Brain microvascular endothelial cell (primary cell): ENCODE measurements at regions not wholly inside any gene's neighbourhood (a gene's known extent, or its start where the extent isn't known, plus 50 kb on each side); places are given as distances from the start of the nearest gene placed in this dataset.

ENCODE experiments used
- DNase-seq: peaks from one replicate; pipeline ENCODE4 v3.0.0-alpha.2; 2020
- H3K27ac ChIP-seq: fragments of 250-450 bp; sonication (Bioruptor Pico); 2 replicates; pipeline ENCODE4 v1.5.1; 2020; ENCODE audit warnings: mild to moderate bottlenecking, moderate library complexity
- H3K27me3 ChIP-seq: fragments of 250-450 bp; sonication (Bioruptor Pico); replicated peaks from 2 replicates; pipeline ENCODE4 v1.5.1; 2020; ENCODE audit warnings: mild to moderate bottlenecking
- H3K36me3 ChIP-seq: fragments of 250-450 bp; sonication (Bioruptor Pico); replicated peaks from 2 replicates; pipeline ENCODE4 v1.5.1; 2020; ENCODE audit warnings: mild to moderate bottlenecking
- H3K4me3 ChIP-seq: 2 replicates; pipeline ENCODE4 v1.5.1; 2011; ENCODE audit warnings: low read depth, mild to moderate bottlenecking, control low read depth, low read length, moderate library complexity
- in situ Hi-C: cut with HindIII; loops from 2 replicates; pipeline ENCODE4 v1.10.0; 2017; ENCODE audit warnings: low sequenced_read_pairs, low pct_ligation_motif_present
- TF ChIP-seq, protein P1 (sequence below): IDR thresholded peaks from 2 replicates; pipeline ENCODE4 v1.5.1; 2011; ENCODE audit warnings: low read depth, mild to moderate bottlenecking, moderate library complexity, low read length, control low read depth, inconsistent platforms; ENCODE audit errors: missing control alignments

DNA sequence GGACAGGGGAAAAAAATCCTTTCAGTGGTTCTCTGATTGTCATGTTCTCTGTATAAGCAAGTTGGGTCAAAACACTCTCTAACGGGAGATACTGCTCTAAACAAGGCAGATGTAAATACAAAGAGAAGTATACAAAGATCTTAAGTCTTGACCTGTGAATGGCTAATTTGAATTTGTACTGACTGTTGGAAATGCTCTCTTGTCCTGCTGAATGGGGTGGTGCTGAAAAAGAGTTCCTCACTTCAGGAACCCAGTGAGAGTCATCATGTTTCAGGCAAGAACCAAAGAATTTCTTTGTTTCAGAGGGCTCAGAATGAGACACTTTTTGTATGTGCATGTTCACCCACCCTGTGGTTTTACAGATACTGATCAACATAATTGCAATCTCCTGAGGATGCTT, 461.0 kb downstream of the NR2F1-AS1 start:
- no peak overlapping the region for H3K4me3 ChIP-seq
- DNase-seq: no peak
- no peaks in the 10 kb centered on the region for H3K36me3 ChIP-seq
- in situ Hi-C loops: no loop called here
- no peak overlapping the region for H3K27ac ChIP-seq
- H3K27me3 ChIP-seq: no peaks in the 10 kb centered on the region
- TF ChIP-seq, protein P1, sequence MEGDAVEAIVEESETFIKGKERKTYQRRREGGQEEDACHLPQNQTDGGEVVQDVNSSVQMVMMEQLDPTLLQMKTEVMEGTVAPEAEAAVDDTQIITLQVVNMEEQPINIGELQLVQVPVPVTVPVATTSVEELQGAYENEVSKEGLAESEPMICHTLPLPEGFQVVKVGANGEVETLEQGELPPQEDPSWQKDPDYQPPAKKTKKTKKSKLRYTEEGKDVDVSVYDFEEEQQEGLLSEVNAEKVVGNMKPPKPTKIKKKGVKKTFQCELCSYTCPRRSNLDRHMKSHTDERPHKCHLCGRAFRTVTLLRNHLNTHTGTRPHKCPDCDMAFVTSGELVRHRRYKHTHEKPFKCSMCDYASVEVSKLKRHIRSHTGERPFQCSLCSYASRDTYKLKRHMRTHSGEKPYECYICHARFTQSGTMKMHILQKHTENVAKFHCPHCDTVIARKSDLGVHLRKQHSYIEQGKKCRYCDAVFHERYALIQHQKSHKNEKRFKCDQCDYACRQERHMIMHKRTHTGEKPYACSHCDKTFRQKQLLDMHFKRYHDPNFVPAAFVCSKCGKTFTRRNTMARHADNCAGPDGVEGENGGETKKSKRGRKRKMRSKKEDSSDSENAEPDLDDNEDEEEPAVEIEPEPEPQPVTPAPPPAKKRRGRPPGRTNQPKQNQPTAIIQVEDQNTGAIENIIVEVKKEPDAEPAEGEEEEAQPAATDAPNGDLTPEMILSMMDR: no peak

DNA sequence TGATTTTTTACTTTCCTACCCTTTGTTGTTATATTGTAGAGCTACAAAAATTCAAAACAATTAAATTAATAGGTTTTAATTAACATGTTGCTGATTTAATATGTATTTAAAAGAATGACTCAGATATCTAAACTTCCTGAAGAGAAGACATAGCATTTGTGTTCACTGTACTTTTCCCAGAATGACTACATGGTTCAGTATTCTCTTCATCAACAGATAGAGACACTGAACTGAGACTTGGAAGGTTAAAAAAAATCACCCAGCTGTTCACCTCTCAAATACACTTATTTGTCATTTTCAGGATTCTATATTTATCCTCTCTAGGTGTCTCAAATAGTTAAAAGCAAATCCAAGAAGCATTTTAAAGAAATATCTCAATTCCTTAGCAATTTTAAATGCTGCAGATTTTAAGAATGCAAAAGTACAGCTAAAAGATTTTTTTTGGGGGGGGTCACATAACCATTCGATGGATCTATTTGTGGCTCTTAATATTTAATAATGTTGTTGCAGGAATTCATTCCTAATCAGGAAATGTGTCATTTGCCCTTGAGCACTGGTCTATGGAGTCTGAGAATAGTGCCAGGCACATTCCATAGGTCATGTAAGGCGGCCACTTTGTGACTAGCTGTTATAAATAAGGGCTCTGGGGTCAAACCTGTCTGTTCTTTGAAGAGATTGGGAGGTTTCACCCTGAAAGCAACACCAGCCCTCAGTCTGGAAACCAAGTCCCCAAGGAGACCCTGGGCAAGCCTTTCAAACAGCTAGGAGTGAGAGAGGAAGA, 463.1 kb downstream of the NR2F1-AS1 start:
- H3K36me3 ChIP-seq: no peaks in the 10 kb centered on the region
- TF ChIP-seq, protein P1: no peak
- in situ Hi-C loops: no loop called here
- no peak overlapping the region for H3K4me3 ChIP-seq
- no peak for DNase-seq
- peak overlapping the region; percentile 36 for H3K27ac ChIP-seq
- no peaks in the 10 kb centered on the region for H3K27me3 ChIP-seq

DNA sequence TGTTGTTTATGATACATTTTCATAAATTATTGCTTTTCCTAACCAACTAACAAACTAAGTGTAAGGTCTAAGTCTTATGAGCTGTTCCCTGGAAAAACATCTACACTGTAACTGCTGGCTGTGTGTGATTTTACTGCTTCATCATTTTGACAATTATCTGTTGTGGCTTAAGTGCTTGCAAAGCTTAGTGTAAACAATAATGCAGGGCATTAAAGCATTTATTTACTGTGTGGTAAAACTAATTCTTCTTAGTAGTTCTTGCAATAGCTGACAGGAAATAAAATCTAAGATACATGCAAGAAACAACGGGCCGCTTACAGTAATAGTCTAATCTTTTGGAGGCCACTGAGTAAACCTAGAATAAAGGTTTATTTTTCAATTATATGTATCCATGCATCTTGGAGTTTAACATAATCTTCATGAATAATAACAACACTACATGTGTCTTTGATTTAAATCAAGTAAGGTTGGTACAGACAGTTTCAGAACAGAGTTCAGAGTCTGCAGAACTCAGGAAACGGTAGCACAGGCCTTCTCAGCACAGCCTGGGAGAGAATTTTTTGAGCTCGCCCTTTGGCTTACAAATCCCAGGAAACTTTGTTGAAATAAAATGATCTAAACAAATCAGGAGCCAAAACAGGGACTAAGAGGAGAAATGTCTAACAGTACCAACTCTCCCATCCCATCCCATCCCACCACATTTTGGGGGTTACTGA, 473.1 kb downstream of the NR2F1-AS1 start:
- no peak overlapping the region for H3K4me3 ChIP-seq
- in situ Hi-C loops: no loop called here
- no peak overlapping the region for H3K27ac ChIP-seq
- no peaks in the 10 kb centered on the region for H3K27me3 ChIP-seq
- TF ChIP-seq, protein P1: no peak
- DNase-seq: no peak
- H3K36me3 ChIP-seq: no peaks in the 10 kb centered on the region

DNA sequence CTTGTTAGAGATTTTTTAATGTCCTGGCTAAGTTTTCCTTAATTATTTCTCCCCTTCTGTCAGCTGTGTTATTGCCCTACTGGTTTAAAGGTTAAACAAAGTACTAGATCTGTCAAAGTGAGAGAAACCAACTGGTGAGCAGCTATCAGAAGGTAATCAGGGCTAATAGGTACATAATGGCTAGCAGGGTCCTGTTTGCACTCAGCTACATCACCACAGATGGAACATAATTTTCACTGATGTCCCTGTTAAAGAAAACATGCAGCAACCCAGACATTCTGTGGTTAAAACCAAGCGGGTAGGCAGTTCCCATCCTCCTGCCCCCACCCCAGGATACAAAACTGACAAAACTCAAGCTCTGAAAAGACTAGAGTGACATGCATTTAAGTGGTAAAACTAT, 473.9 kb downstream of the NR2F1-AS1 start:
- H3K27me3 ChIP-seq: no peaks in the 10 kb centered on the region
- H3K27ac ChIP-seq: no peak overlapping the region
- DNase-seq: no peak
- in situ Hi-C loops: no loop called here
- H3K36me3 ChIP-seq: no peaks in the 10 kb centered on the region
- TF ChIP-seq, protein P1: no peak
- no peak overlapping the region for H3K4me3 ChIP-seq

DNA sequence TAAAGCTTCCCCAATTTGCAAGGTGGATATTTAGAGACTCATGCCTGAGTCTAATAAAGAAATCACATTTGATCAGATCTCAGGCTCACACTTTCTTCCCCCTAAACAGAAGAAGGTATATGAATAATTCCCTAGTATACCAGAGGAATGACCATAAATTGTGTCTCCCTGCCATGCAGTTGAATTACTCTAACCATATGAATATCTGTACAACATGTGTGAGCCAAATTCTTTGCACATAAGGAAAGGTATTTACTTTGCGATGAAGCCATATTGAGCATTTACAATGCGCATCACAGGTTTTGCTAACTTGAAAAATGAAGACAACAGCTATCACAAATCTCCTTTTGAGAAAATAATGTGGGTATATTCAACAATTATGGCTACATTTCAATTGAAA, 479.4 kb downstream of the NR2F1-AS1 start:
- H3K36me3 ChIP-seq: no peaks in the 10 kb centered on the region
- TF ChIP-seq, protein P1: no peak
- in situ Hi-C loops: no loop called here

More for the DNA sequence above, 479.4 kb downstream of the NR2F1-AS1 start:
- H3K4me3 ChIP-seq: no peak overlapping the region
- no peak for DNase-seq
- no peak overlapping the region for H3K27ac ChIP-seq
- no peaks in the 10 kb centered on the region for H3K27me3 ChIP-seq
